ENCODE measurements at regions not wholly inside any gene's neighbourhood (a gene's known extent, or its start where the extent isn't known, plus 50 kb on each side); places are given as distances from the start of the nearest gene placed in this dataset.
"Not testable (repeated sequence)": the region's sequence is repeated elsewhere in the genome, so short reads cannot be mapped to it uniquely, and the experiment has no call there.

DNA sequence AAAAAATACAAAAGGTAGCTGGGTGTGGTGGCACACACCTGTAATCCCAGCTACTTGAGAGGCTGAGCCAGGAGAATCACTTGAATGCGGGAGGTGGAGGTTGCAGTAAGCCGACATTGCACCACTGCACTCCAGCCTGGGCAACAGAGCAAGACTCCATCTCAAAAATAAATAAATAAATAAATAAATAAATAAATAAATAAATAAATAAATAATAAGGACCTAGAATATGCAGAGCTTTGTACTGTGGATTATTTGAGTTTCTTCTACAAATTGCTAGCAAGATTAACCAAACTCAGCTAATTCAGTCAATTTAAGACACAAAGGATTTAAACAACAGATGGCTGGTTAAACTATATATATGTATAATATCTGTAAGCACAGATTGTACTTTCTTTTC is 322.5 kb upstream of the ARPP21 start:
- H3K27ac ChIP-seq (ENCODE audit: low read length); H3K27me3 ChIP-seq (ENCODE audit: control insufficient read depth, insufficient read depth, low read length); H3K36me3 ChIP-seq (ENCODE audit: control insufficient read depth, insufficient read depth, low read length); H3K9me3 ChIP-seq (ENCODE audit: control insufficient read depth, insufficient read depth, low read depth, low read length); in situ Hi-C loops (cut with HindIII; ENCODE audit: low pct_unique_long_range_greater_than_20kb, low sequenced_read_pairs); H3K4me3 ChIP-seq (ENCODE audit: low read depth in 2 of 2, low read length in 2 of 2); DNase-seq (ENCODE audit: low read depth, low spot score); H3K4me1 ChIP-seq (ENCODE audit: control insufficient read depth, insufficient read depth, low read length); BruUV-seq (replicated peaks); CTCF ChIA-PET; POLR2A ChIA-PET; intact Hi-C loops (cut with micrococcal nuclease; ENCODE audit: unreplicated experiment); ATAC-seq: not testable (repeated sequence)

DNA sequence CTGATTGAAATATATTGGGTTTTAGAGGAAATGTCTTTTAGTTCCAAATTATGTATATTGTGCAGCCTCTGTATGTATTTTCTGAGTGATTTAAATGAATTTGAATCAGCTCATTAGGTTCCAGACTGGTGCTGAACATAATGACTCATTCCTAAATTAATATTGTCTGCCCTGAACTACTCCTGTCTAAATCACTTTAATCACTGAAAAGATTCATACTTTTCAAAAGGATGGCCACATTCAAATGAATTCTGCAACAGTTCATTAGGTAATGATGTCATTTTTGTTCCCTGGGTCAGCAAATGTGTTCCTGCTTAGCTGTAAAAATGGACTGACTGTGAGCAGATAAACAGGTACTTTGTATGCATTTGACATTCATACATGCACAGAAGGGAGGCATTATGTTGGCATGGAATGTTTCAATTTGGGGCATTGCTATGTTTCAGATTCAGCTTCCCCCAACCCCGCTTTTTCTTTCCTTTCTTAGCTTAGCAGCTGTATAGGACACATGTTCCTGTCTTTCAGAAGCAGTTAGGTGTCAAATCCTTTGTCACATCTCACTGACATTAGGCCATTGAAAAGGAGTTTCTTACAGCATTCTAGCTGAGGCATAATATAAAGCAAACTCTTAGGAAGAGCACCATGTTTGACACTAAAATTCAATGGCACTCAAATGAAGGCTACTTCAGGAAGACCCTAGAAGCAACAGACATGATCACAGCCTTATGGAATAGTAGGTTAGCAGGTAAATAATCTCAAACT is 318.5 kb upstream of the ARPP21 start:
- no peak for DNase-seq (ENCODE audit: low read depth, low spot score)
- ChIA-PET POLR2A (no interaction called here), CTCF (no interaction called here)
- intact Hi-C loops (cut with micrococcal nuclease; ENCODE audit: unreplicated experiment) (no loop called here), in situ Hi-C loops (cut with HindIII; ENCODE audit: low pct_unique_long_range_greater_than_20kb, low sequenced_read_pairs) (no loop called here)
- TF ChIP-seq SIN3A (IDR thresholded peaks at IDR 0.05; ENCODE audit: borderline replicate concordance, insufficient read depth, low read depth, low read length) (no peak), TCF7L2 (IDR thresholded peaks at IDR 0.05; ENCODE audit: low read depth, low read length) (no peak), POLR2AphosphoS5 (IDR thresholded peaks at IDR 0.05; ENCODE audit: low read depth, low read length) (no peak)
- TF ChIP-seq, protein P1, sequence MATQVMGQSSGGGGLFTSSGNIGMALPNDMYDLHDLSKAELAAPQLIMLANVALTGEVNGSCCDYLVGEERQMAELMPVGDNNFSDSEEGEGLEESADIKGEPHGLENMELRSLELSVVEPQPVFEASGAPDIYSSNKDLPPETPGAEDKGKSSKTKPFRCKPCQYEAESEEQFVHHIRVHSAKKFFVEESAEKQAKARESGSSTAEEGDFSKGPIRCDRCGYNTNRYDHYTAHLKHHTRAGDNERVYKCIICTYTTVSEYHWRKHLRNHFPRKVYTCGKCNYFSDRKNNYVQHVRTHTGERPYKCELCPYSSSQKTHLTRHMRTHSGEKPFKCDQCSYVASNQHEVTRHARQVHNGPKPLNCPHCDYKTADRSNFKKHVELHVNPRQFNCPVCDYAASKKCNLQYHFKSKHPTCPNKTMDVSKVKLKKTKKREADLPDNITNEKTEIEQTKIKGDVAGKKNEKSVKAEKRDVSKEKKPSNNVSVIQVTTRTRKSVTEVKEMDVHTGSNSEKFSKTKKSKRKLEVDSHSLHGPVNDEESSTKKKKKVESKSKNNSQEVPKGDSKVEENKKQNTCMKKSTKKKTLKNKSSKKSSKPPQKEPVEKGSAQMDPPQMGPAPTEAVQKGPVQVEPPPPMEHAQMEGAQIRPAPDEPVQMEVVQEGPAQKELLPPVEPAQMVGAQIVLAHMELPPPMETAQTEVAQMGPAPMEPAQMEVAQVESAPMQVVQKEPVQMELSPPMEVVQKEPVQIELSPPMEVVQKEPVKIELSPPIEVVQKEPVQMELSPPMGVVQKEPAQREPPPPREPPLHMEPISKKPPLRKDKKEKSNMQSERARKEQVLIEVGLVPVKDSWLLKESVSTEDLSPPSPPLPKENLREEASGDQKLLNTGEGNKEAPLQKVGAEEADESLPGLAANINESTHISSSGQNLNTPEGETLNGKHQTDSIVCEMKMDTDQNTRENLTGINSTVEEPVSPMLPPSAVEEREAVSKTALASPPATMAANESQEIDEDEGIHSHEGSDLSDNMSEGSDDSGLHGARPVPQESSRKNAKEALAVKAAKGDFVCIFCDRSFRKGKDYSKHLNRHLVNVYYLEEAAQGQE (IDR thresholded peaks at IDR 0.05; ENCODE audit: insufficient read depth in 1 of 2, low read depth in 2 of 2, low read length in 1 of 2), result no peak
- TF ChIP-seq, protein P2, sequence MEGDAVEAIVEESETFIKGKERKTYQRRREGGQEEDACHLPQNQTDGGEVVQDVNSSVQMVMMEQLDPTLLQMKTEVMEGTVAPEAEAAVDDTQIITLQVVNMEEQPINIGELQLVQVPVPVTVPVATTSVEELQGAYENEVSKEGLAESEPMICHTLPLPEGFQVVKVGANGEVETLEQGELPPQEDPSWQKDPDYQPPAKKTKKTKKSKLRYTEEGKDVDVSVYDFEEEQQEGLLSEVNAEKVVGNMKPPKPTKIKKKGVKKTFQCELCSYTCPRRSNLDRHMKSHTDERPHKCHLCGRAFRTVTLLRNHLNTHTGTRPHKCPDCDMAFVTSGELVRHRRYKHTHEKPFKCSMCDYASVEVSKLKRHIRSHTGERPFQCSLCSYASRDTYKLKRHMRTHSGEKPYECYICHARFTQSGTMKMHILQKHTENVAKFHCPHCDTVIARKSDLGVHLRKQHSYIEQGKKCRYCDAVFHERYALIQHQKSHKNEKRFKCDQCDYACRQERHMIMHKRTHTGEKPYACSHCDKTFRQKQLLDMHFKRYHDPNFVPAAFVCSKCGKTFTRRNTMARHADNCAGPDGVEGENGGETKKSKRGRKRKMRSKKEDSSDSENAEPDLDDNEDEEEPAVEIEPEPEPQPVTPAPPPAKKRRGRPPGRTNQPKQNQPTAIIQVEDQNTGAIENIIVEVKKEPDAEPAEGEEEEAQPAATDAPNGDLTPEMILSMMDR (IDR thresholded peaks at IDR 0.05), result no peak
- Histone ChIP-seq H3K9me3 (ENCODE audit: control insufficient read depth, insufficient read depth, low read depth, low read length) (no peaks in the 10 kb centered on the region; the same call in 1 of the 2 replicates), H3K4me1 (ENCODE audit: control insufficient read depth, insufficient read depth, low read length) (no peaks in the 10 kb centered on the region), H3K36me3 (ENCODE audit: control insufficient read depth, insufficient read depth, low read length) (no peaks in the 10 kb centered on the region), H3K4me3 (ENCODE audit: low read depth in 2 of 2, low read length in 2 of 2) (no peak overlapping the region), H3K27me3 (ENCODE audit: control insufficient read depth, insufficient read depth, low read length) (no peaks in the 10 kb centered on the region), H3K27ac (ENCODE audit: low read length) (no peak overlapping the region)
- no TSS peak for BruUV-seq (replicated peaks)
- no peak for ATAC-seq

DNA sequence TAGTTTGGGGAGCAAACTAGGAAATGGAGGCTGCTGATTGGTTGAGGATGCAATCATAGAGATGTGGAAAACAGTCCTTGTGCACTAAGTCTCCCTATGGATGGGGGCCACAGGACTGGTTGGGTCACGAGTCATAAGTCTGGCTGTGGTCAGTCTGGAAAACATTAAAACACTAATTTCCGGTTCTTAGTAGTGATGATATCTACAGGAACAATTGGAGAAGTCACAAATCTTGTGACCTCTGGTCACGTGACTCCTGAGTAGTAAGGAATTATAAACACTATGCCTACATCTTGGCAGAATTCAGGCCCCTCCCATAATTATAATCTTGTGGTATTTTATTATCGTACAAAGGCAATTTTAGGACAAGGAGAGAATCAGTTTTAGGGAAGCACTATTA is 317.3 kb upstream of the ARPP21 start:
- in situ Hi-C loops (cut with HindIII; ENCODE audit: low pct_unique_long_range_greater_than_20kb, low sequenced_read_pairs), result no loop called here

More for the DNA sequence above, 317.3 kb upstream of the ARPP21 start:
- ChIA-PET POLR2A (no interaction called here), CTCF (no interaction called here)
- Histone ChIP-seq H3K4me3 (ENCODE audit: low read depth in 2 of 2, low read length in 2 of 2) (no peak overlapping the region), H3K27me3 (ENCODE audit: control insufficient read depth, insufficient read depth, low read length) (no peaks in the 10 kb centered on the region), H3K27ac (ENCODE audit: low read length) (no peak overlapping the region), H3K4me1 (ENCODE audit: control insufficient read depth, insufficient read depth, low read length) (no peaks in the 10 kb centered on the region), H3K9me3 (ENCODE audit: control insufficient read depth, insufficient read depth, low read depth, low read length) (no peaks in the 10 kb centered on the region; the same call in 1 of the 2 replicates), H3K36me3 (ENCODE audit: control insufficient read depth, insufficient read depth, low read length) (no peaks in the 10 kb centered on the region)
- intact Hi-C loops (cut with micrococcal nuclease; ENCODE audit: unreplicated experiment), result no loop called here
- ATAC-seq (no peak), DNase-seq (ENCODE audit: low read depth, low spot score) (no peak)
- no TSS peak for BruUV-seq (replicated peaks)
- TF ChIP-seq, protein P1 (IDR thresholded peaks at IDR 0.05; ENCODE audit: insufficient read depth in 1 of 2, low read depth in 2 of 2, low read length in 1 of 2), result no peak
- TF ChIP-seq POLR2AphosphoS5 (IDR thresholded peaks at IDR 0.05; ENCODE audit: low read depth, low read length) (no peak), TCF7L2 (IDR thresholded peaks at IDR 0.05; ENCODE audit: low read depth, low read length) (no peak), SIN3A (IDR thresholded peaks at IDR 0.05; ENCODE audit: borderline replicate concordance, insufficient read depth, low read depth, low read length) (no peak)
- TF ChIP-seq, protein P2 (IDR thresholded peaks at IDR 0.05), result no peak
